OCI-LY3 (cell line): ENCODE measurements at regions not wholly inside any gene's neighbourhood (a gene's known extent, or its start where the extent isn't known, plus 50 kb on each side); places are given as distances from the start of the nearest gene placed in this dataset.

ENCODE experiments used
- H2AFZ ChIP-seq: fragments of 200-600, 300-600 bp; shearing (Covaris generic); 2 replicates; pipeline ENCODE4 v1.6.0; 2014; ENCODE audit warnings: antibody characterized with exemption, low read depth, low read length
- H3K27ac ChIP-seq: fragments of 200-600, 300-600 bp; sonication (generic); 2 replicates; pipeline ENCODE4 v1.5.1; 2014; ENCODE audit warnings: mild to moderate bottlenecking, low read length, moderate library complexity, mixed read lengths
- H3K27me3 ChIP-seq: fragments of 200-600, 300-600 bp; sonication (generic); 2 replicates; pipeline ENCODE4 v1.6.1; 2014; ENCODE audit warnings: low read depth, low read length, mixed read lengths
- H3K36me3 ChIP-seq: fragments of 200-600, 300-600 bp; sonication (generic); replicated peaks from 2 replicates; pipeline ENCODE3; 2014; ENCODE audit warnings: low read depth, low read length, mixed read lengths
- H3K4me1 ChIP-seq: fragments of 300-600, 200-600 bp; sonication (generic); 2 replicates; pipeline ENCODE4 v1.6.1; 2014; ENCODE audit warnings: low read length, mixed read lengths
- H3K4me2 ChIP-seq: fragments of 200-600, 300-600 bp; sonication (generic); 2 replicates; pipeline ENCODE4 v1.6.1; 2014; ENCODE audit warnings: low read length, mixed read lengths
- H3K4me3 ChIP-seq: fragments of 300-600, 200-600 bp; sonication (generic); 2 replicates; pipeline ENCODE4 v1.5.1; 2014; ENCODE audit warnings: antibody characterized with exemption, mild to moderate bottlenecking, low read length, moderate library complexity
- H3K79me2 ChIP-seq: fragments of 300-600, 200-600 bp; shearing (Covaris generic); 2 replicates; pipeline ENCODE4 v1.6.1; 2014; ENCODE audit warnings: mild to moderate bottlenecking, low read length, mixed read lengths
- H3K9ac ChIP-seq: fragments of 300-600, 200-600 bp; shearing (Covaris generic); 2 replicates; pipeline ENCODE4 v1.6.0; 2014; ENCODE audit warnings: mild to moderate bottlenecking, low read length, moderate library complexity
- H3K9me3 ChIP-seq: fragments of 200-600, 300-600 bp; shearing (Covaris generic); 2 replicates; pipeline ENCODE4 v1.6.1; 2014; ENCODE audit warnings: low read length, mixed read lengths; ENCODE audit not compliant: insufficient read depth
- H4K20me1 ChIP-seq: fragments of 200-600, 300-600 bp; sonication (generic); 2 replicates; pipeline ENCODE4 v1.6.1; 2016; ENCODE audit warnings: low read length, mixed read lengths; ENCODE audit not compliant: insufficient read depth
- CTCF ChIP-seq: fragments of 200-600, 300-600 bp; sonication (generic); IDR thresholded peaks from 2 replicates; pipeline ENCODE4 v1.5.1; 2014; ENCODE audit warnings: antibody characterized with exemption, low read length, low read depth
- EZH2phosphoT487 ChIP-seq: fragments of 200-600 bp; shearing (Covaris generic); IDR thresholded peaks from 2 replicates; pipeline ENCODE4 v1.6.1; 2018; ENCODE audit warnings: antibody characterized with exemption, mixed run types, low read depth

GRCh38 chr6:134604014-134604676 lies 286.2 kb upstream of the SGK1 start:
- Histone ChIP-seq H3K27me3 (no peaks in the 10 kb centered on the region), H3K36me3 (no peaks in the 10 kb centered on the region), H3K4me3 (no peak overlapping the region), H3K9ac (no peak overlapping the region), H3K27ac (no peak overlapping the region), H2AFZ (no peak overlapping the region), H4K20me1 (no peaks in the 10 kb centered on the region), H3K4me2 (no peak overlapping the region), H3K9me3 (no peaks in the 10 kb centered on the region), H3K79me2 (no peaks in the 10 kb centered on the region), H3K4me1 (no peaks in the 10 kb centered on the region)
- TF ChIP-seq CTCF (no peak), EZH2phosphoT487 (no peak)

GRCh38 chr6:134603561-134603960 lies 285.6 kb upstream of the SGK1 start:
- Histone ChIP-seq H3K4me3 (no peak overlapping the region), H3K4me1 (no peaks in the 10 kb centered on the region), H2AFZ (no peak overlapping the region), H3K36me3 (no peaks in the 10 kb centered on the region), H4K20me1 (no peaks in the 10 kb centered on the region), H3K9ac (no peak overlapping the region), H3K9me3 (no peaks in the 10 kb centered on the region), H3K79me2 (no peaks in the 10 kb centered on the region), H3K27ac (no peak overlapping the region), H3K27me3 (no peaks in the 10 kb centered on the region), H3K4me2 (no peak overlapping the region)
- TF ChIP-seq EZH2phosphoT487 (no peak), CTCF (no peak)

- Histone ChIP-seq H3K9me3 (no peaks in the 10 kb centered on the region), H3K4me2 (no peak overlapping the region), H3K27me3 (no peaks in the 10 kb centered on the region), H3K79me2 (no peaks in the 10 kb centered on the region), H3K4me1 (no peaks in the 10 kb centered on the region), H3K9ac (no peak overlapping the region), H4K20me1 (no peaks in the 10 kb centered on the region), H3K27ac (no peak overlapping the region), H3K4me3 (no peak overlapping the region), H3K36me3 (no peaks in the 10 kb centered on the region), H2AFZ (no peak overlapping the region)
- no peak for TF ChIP-seq EZH2phosphoT487
- no peak for TF ChIP-seq CTCF
Measured at GRCh38 chr6:134602123-134602522, 284.2 kb upstream of the SGK1 start.

- Histone ChIP-seq H3K9me3 (no peaks in the 10 kb centered on the region), H3K36me3 (no peaks in the 10 kb centered on the region), H3K27ac (no peak overlapping the region), H3K9ac (no peak overlapping the region), H3K4me3 (no peak overlapping the region), H3K27me3 (no peaks in the 10 kb centered on the region), H4K20me1 (no peaks in the 10 kb centered on the region), H3K4me1 (no peaks in the 10 kb centered on the region), H2AFZ (no peak overlapping the region), H3K4me2 (no peak overlapping the region), H3K79me2 (no peaks in the 10 kb centered on the region)
- no peak for TF ChIP-seq EZH2phosphoT487
- TF ChIP-seq CTCF: no peak
Measured at GRCh38 chr6:134600671-134601070, 282.8 kb upstream of the SGK1 start.
